ENCODE measurements at regions not wholly inside any gene's neighbourhood (a gene's known extent, or its start where the extent isn't known, plus 50 kb on each side); places are given as distances from the start of the nearest gene placed in this dataset.
"Not testable (repeated sequence)": the region's sequence is repeated elsewhere in the genome, so short reads cannot be mapped to it uniquely, and the experiment has no call there.

DNA sequence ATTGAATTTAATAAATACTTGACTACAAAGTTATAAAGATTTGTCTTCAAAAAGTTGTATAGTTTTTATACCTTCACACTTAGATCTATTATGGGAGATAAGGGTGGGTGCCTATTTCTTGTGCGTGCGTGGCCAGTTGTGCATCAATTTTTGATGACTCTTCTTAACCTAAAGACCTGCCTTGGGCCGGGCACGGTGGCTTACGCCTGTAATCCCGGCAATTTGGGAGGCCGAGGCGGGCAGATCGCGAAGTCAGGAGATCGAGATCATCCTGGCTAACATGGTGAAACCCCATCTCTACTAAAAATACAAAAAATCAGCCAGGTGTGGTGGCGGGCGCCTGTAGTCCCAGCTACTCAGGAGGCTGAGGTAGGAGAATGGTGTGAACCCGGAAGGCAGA is 830.1 kb downstream of the BRD1 start:
- TF ChIP-seq CTCF, POLR2A (IDR thresholded peaks at IDR 0.05): not testable (repeated sequence)

Data from tibial nerve (tissue), 3 donors.